Esophagus squamous epithelium (tissue), 4 donors: ENCODE measurements at regions not wholly inside any gene's neighbourhood (a gene's known extent, or its start where the extent isn't known, plus 50 kb on each side); places are given as distances from the start of the nearest gene placed in this dataset.

Experiments
- POLR2A ChIP-seq, 4 donors: fragments of 450-650 bp; IDR thresholded peaks; one replicate each; pipeline ENCODE4 v1.6.1; 2017; ENCODE audit warnings: antibody characterized with exemption in 4 of 4, mild to moderate bottlenecking in 4 of 4, moderate library complexity in 3 of 4
- TF ChIP-seq, protein P1 (sequence below), 6 experiments: fragments of 450-650 bp in 4 of 6; fragments of 200-600 bp in 2 of 6; sonication (generic) in 2 of 6; IDR thresholded peaks; one replicate each; pipeline ENCODE4 v1.5.1; 2016 to 2019; ENCODE audit warnings: antibody characterized with exemption in 6 of 6, mild to moderate bottlenecking in 4 of 6, moderate library complexity in 4 of 6

- TF ChIP-seq, protein P1, sequence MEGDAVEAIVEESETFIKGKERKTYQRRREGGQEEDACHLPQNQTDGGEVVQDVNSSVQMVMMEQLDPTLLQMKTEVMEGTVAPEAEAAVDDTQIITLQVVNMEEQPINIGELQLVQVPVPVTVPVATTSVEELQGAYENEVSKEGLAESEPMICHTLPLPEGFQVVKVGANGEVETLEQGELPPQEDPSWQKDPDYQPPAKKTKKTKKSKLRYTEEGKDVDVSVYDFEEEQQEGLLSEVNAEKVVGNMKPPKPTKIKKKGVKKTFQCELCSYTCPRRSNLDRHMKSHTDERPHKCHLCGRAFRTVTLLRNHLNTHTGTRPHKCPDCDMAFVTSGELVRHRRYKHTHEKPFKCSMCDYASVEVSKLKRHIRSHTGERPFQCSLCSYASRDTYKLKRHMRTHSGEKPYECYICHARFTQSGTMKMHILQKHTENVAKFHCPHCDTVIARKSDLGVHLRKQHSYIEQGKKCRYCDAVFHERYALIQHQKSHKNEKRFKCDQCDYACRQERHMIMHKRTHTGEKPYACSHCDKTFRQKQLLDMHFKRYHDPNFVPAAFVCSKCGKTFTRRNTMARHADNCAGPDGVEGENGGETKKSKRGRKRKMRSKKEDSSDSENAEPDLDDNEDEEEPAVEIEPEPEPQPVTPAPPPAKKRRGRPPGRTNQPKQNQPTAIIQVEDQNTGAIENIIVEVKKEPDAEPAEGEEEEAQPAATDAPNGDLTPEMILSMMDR (IDR thresholded peaks at IDR 0.05), result no peak
- no peak for TF ChIP-seq POLR2A (IDR thresholded peaks at IDR 0.05)
Observed at GRCh38 chr1:116289193-116289592, 83.9 kb upstream of the ATP1A1 start.
